GM18499 (cell line): ENCODE measurements at regions not wholly inside any gene's neighbourhood (a gene's known extent, or its start where the extent isn't known, plus 50 kb on each side); places are given as distances from the start of the nearest gene placed in this dataset.

Experiments
- ATAC-seq: cut with Tn5 transposase; IDR thresholded peaks from one replicate; pipeline ENCODE4 v1.9.1; 2021; ENCODE audit warnings: moderate number of reproducible peaks; ENCODE audit not compliant: insufficient read depth, unreplicated experiment

- ATAC-seq: no peak
Observed at GRCh38 chr13:73136776-73137175, 78.0 kb downstream of the KLF5 start.

DNA sequence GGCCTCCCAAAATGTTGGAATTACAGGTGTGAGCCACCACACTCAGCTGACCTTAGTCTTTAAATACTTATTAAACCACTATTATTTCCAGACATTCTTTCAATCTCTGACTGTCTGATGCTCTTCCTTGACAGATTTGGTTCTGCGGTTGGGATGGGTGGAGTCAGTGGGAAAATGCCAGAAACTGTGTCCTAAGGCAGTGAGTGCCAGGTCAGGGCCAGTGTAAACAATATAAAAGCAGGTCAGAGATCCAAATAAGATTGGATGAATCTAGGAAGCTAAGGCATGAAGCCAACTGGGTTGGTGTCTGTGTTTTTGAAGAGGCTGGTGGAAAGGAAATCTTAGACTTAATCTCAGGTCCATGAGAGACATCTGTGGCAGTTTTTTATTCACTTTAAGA lies 74.7 kb downstream of the KLF5 start:
- no peak for ATAC-seq

DNA sequence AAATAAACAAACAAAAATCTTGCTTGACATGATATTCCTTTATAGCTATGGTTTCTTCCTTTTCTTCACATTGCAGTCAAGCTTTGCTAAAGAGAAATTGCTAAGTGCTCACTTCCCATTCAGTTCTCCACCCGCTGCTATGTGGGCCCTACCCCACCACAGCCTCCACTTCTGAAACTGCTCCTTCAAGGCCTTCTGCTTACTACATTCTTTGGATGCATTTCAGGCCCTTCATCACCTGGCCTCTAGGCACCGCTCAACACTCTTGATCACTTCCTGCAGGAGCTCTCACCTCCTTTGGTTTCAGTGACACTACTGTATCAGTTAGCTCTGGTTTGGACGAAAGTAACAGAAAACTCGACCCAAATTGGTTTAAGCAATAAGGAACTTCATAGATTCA lies 72.4 kb downstream of the KLF5 start:
- no peak for ATAC-seq

DNA sequence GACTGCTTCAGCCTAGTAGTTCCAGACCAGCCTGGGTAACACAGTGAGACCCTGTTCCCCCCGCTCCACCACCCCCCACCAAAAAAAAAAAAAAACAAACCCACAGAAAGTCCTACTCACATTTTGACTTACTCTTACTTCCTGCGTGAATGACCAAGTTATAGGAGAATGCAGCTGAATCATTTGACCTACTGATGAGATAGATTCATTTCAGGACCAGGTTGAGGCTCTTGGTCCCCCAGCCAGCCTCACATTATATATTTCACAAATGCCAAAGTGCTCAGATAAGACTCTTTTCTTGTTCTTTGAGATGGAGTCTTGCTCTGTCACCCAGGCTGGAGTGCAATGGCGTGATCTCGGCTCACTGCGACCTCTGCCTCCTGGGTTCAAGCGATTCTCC lies 70.2 kb downstream of the KLF5 start:
- ATAC-seq: no peak
